Activated T-cell treated with anti-CD3 and anti-CD28 coated beads, Interleukin-2, amount 50 U/mL, for 72 hours (primary cell): ENCODE measurements at regions not wholly inside any gene's neighbourhood (a gene's known extent, or its start where the extent isn't known, plus 50 kb on each side); places are given as distances from the start of the nearest gene placed in this dataset.

ENCODE experiments used
- ATAC-seq, 2 donors: fragments of 150-1000 bp; cut with Tn5 transposase; replicated peaks in 1 of 2; 2 replicates each; pipeline ENCODE4 v1.10.0; 2021; ENCODE audit warnings: moderate library complexity in 2 of 2, mild to moderate bottlenecking in 1 of 2
- DNase-seq, 2 donors: peaks; one replicate each; pipeline ENCODE4 v3.0.0; 2021 to 2022; ENCODE audit warnings: mixed read lengths in 1 of 2
- H3K27ac Mint-ChIP-seq: one replicate; pipeline ENCODE4 v1.8.0; 2022; ENCODE audit warnings: mild to moderate bottlenecking, moderate library complexity, mixed read lengths
- H3K27me3 Mint-ChIP-seq: one replicate; pipeline ENCODE4 v1.8.0; 2022; ENCODE audit warnings: low read depth, mixed read lengths
- H3K36me3 Mint-ChIP-seq, 2 donors: one replicate each; pipeline ENCODE4 v1.8.0; 2022; ENCODE audit warnings: mixed read lengths in 2 of 2, mild to moderate bottlenecking in 1 of 2; ENCODE audit not compliant: insufficient read depth in 2 of 2
- H3K4me1 Mint-ChIP-seq: one replicate; pipeline ENCODE4 v1.8.0; 2022; ENCODE audit warnings: low read depth, mixed read lengths
- H3K4me3 Mint-ChIP-seq, 2 donors: one replicate each; pipeline ENCODE4 v1.8.0; 2022; ENCODE audit warnings: mild to moderate bottlenecking in 2 of 2, mixed read lengths in 2 of 2, moderate library complexity in 2 of 2
- H3K9me3 Mint-ChIP-seq, 2 donors: one replicate each; pipeline ENCODE4 v1.8.0; 2022; ENCODE audit warnings: mixed read lengths in 2 of 2

GRCh38 chr5:87876616-87877015 lies 392.0 kb downstream of the TMEM161B start:
- Mint-ChIP-seq H3K4me3 (no peak overlapping the region), H3K9me3 (peaks cover 2 to 7% of the 10 kb centered on the region in 2 donors), H3K36me3 (no peaks in the 10 kb centered on the region), H3K4me1 (no peaks in the 10 kb centered on the region), H3K27ac (no peak overlapping the region), H3K27me3 (no peaks in the 10 kb centered on the region)
- no peak for ATAC-seq
- DNase-seq, result no peak

- peaks cover 0 to 2% of the 10 kb centered on the region in 2 donors for H3K9me3 Mint-ChIP-seq
- no peaks in the 10 kb centered on the region for H3K36me3 Mint-ChIP-seq
- no peak overlapping the region for H3K27ac Mint-ChIP-seq
- DNase-seq (no peak), ATAC-seq (no peak)
- no peak overlapping the region for H3K4me3 Mint-ChIP-seq
- H3K27me3 Mint-ChIP-seq, result no peaks in the 10 kb centered on the region
- no peaks in the 10 kb centered on the region for H3K4me1 Mint-ChIP-seq
These were observed 395.7 kb downstream of the TMEM161B start for GRCh38 chr5:87872986-87873385.

GRCh38 chr5:87868792-87869191 lies 399.9 kb downstream of the TMEM161B start:
- DNase-seq (no peak), ATAC-seq (no peak)
- no peak overlapping the region for H3K4me3 Mint-ChIP-seq
- no peaks in the 10 kb centered on the region for H3K36me3 Mint-ChIP-seq
- no peaks in the 10 kb centered on the region for H3K27me3 Mint-ChIP-seq
- no peaks in the 10 kb centered on the region for H3K4me1 Mint-ChIP-seq
- peaks cover 0 to under 1% of the 10 kb centered on the region in 2 donors for H3K9me3 Mint-ChIP-seq
- H3K27ac Mint-ChIP-seq, result no peak overlapping the region

- H3K27ac Mint-ChIP-seq, result no peak overlapping the region
- no peak overlapping the region for H3K4me3 Mint-ChIP-seq
- no peaks in the 10 kb centered on the region for H3K4me1 Mint-ChIP-seq
- H3K27me3 Mint-ChIP-seq, result no peaks in the 10 kb centered on the region
- no peaks in the 10 kb centered on the region for H3K36me3 Mint-ChIP-seq
- H3K9me3 Mint-ChIP-seq, result peaks cover 4 to 5% of the 10 kb centered on the region in 2 donors
- ATAC-seq, result no peak
- DNase-seq, result no peak
These were observed 401.4 kb downstream of the TMEM161B start for GRCh38 chr5:87867281-87867680.

- Mint-ChIP-seq H3K27ac (no peak overlapping the region), H3K4me1 (no peaks in the 10 kb centered on the region), H3K4me3 (no peak overlapping the region), H3K9me3 (no peaks in the 10 kb centered on the region), H3K27me3 (no peaks in the 10 kb centered on the region), H3K36me3 (no peaks in the 10 kb centered on the region)
- DNase-seq, result no peak
- ATAC-seq, result no peak
These were observed 415.1 kb downstream of the TMEM161B start for GRCh38 chr5:87853541-87853940.

- ATAC-seq, result no peak
- H3K9me3 Mint-ChIP-seq, result no peaks in the 10 kb centered on the region
- H3K27me3 Mint-ChIP-seq, result no peaks in the 10 kb centered on the region
These were observed 417.0 kb downstream of the TMEM161B start for GRCh38 chr5:87851603-87852002.

GRCh38 chr5:87850843-87851242 lies 417.8 kb downstream of the TMEM161B start:
- Mint-ChIP-seq H3K4me1 (no peaks in the 10 kb centered on the region), H3K36me3 (no peaks in the 10 kb centered on the region), H3K4me3 (no peak overlapping the region), H3K27ac (no peak overlapping the region), H3K27me3 (no peaks in the 10 kb centered on the region), H3K9me3 (no peaks in the 10 kb centered on the region)
- no peak for DNase-seq
- no peak for ATAC-seq

More at GRCh38 chr5:87851603-87852002, 417.0 kb downstream of the TMEM161B start:
- H3K4me3 Mint-ChIP-seq, result no peak overlapping the region
- DNase-seq, result no peak
- no peak overlapping the region for H3K27ac Mint-ChIP-seq
- H3K4me1 Mint-ChIP-seq, result no peaks in the 10 kb centered on the region
- H3K36me3 Mint-ChIP-seq, result no peaks in the 10 kb centered on the region

- Mint-ChIP-seq H3K27ac (no peak overlapping the region), H3K36me3 (peaks cover 0 to 3% of the 10 kb centered on the region in 2 donors), H3K27me3 (no peaks in the 10 kb centered on the region), H3K4me3 (no peak overlapping the region), H3K4me1 (no peaks in the 10 kb centered on the region), H3K9me3 (peaks cover 3 to 5% of the 10 kb centered on the region in 2 donors)
- no peak for ATAC-seq
- DNase-seq, result no peak
These were observed 422.9 kb downstream of the TMEM161B start for GRCh38 chr5:87845734-87846133.

GRCh38 chr5:87844866-87845265 lies 423.8 kb downstream of the TMEM161B start:
- H3K27me3 Mint-ChIP-seq, result no peaks in the 10 kb centered on the region
- ATAC-seq (no peak), DNase-seq (no peak)
- H3K4me3 Mint-ChIP-seq, result no peak overlapping the region
- peaks cover 0 to 3% of the 10 kb centered on the region in 2 donors for H3K36me3 Mint-ChIP-seq
- H3K27ac Mint-ChIP-seq, result no peak overlapping the region
- H3K4me1 Mint-ChIP-seq, result no peaks in the 10 kb centered on the region
- peaks cover 5% of the 10 kb centered on the region in 2 donors for H3K9me3 Mint-ChIP-seq

GRCh38 chr5:87844449-87844848 lies 424.2 kb downstream of the TMEM161B start:
- DNase-seq, result no peak
- Mint-ChIP-seq H3K9me3 (peaks cover 5 to 6% of the 10 kb centered on the region in 2 donors), H3K36me3 (peaks cover 0 to 3% of the 10 kb centered on the region in 2 donors), H3K27me3 (no peaks in the 10 kb centered on the region), H3K27ac (no peak overlapping the region), H3K4me1 (no peaks in the 10 kb centered on the region), H3K4me3 (no peak overlapping the region)
- no peak for ATAC-seq

- no peak overlapping the region for H3K4me3 Mint-ChIP-seq
- H3K36me3 Mint-ChIP-seq, result peaks cover 1 to 3% of the 10 kb centered on the region in 2 donors
- H3K27me3 Mint-ChIP-seq, result no peaks in the 10 kb centered on the region
- ATAC-seq (no peak), DNase-seq (no peak)
- no peaks in the 10 kb centered on the region for H3K4me1 Mint-ChIP-seq
- H3K9me3 Mint-ChIP-seq, result peaks cover 19 to 22% of the 10 kb centered on the region in 2 donors
- H3K27ac Mint-ChIP-seq, result no peak overlapping the region
These were observed 424.0 kb upstream of the CCNH start for GRCh38 chr5:87836696-87837095.

GRCh38 chr5:87831499-87831898 lies 418.8 kb upstream of the CCNH start:
- Mint-ChIP-seq H3K27ac (no peak overlapping the region), H3K4me3 (no peak overlapping the region), H3K4me1 (no peaks in the 10 kb centered on the region), H3K36me3 (peaks cover 1 to 6% of the 10 kb centered on the region in 2 donors), H3K9me3 (peaks cover 12 to 13% of the 10 kb centered on the region in 2 donors), H3K27me3 (no peaks in the 10 kb centered on the region)
- no peak for DNase-seq
- ATAC-seq, result no peak

GRCh38 chr5:87829217-87829551 lies 416.5 kb upstream of the CCNH start:
- Mint-ChIP-seq H3K36me3 (peaks cover 1 to 6% of the 10 kb centered on the region in 2 donors), H3K4me3 (no peak overlapping the region), H3K9me3 (peaks cover 7 to 9% of the 10 kb centered on the region in 2 donors), H3K27me3 (no peaks in the 10 kb centered on the region), H3K27ac (no peak overlapping the region), H3K4me1 (no peaks in the 10 kb centered on the region)
- DNase-seq (no peak), ATAC-seq (no peak)

GRCh38 chr5:87828545-87829216 lies 416.0 kb upstream of the CCNH start:
- H3K36me3 Mint-ChIP-seq, result peaks cover 1 to 6% of the 10 kb centered on the region in 2 donors
- H3K27ac Mint-ChIP-seq, result no peak overlapping the region
- H3K4me1 Mint-ChIP-seq, result no peaks in the 10 kb centered on the region
- ATAC-seq (no peak), DNase-seq (no peak)
- H3K27me3 Mint-ChIP-seq, result no peaks in the 10 kb centered on the region
- H3K4me3 Mint-ChIP-seq, result no peak overlapping the region
- peaks cover 7 to 9% of the 10 kb centered on the region in 2 donors for H3K9me3 Mint-ChIP-seq
